ENCODE measurements at regions not wholly inside any gene's neighbourhood (a gene's known extent, or its start where the extent isn't known, plus 50 kb on each side); places are given as distances from the start of the nearest gene placed in this dataset.

- no peak overlapping the region for H3K9ac ChIP-seq
- no peak for TF ChIP-seq CTCF (conservative IDR thresholded peaks at IDR 0.05; ENCODE audit: low read depth, low read length)
- H3K4me2 ChIP-seq: no peak overlapping the region
- no peak overlapping the region for H3K27ac ChIP-seq
- H3K27me3 ChIP-seq (ENCODE audit: insufficient read depth, low read depth): no peaks in the 10 kb centered on the region
- H3K4me3 ChIP-seq (IDR thresholded peaks at IDR 0.05; ENCODE audit: insufficient read depth, low read depth, low read length): no peak overlapping the region
- no peaks in the 10 kb centered on the region for H3K4me1 ChIP-seq (ENCODE audit: low read depth, poor library complexity, severe bottlenecking)
- H3K79me2 ChIP-seq (ENCODE audit: insufficient read depth, low read depth): no peaks in the 10 kb centered on the region
- H3K36me3 ChIP-seq (ENCODE audit: insufficient read depth): no peaks in the 10 kb centered on the region
- H4K20me1 ChIP-seq (ENCODE audit: insufficient read depth): no peaks in the 10 kb centered on the region
- H2AFZ ChIP-seq (ENCODE audit: low read depth): no peak overlapping the region
Measured at GRCh38 chr6:103908898-103909297, 950.8 kb downstream of the HACE1 start.

GRCh38 chr6:103895136-103895535 lies 964.6 kb downstream of the HACE1 start:
- H3K79me2 ChIP-seq (ENCODE audit: insufficient read depth, low read depth): no peaks in the 10 kb centered on the region
- H3K27me3 ChIP-seq (ENCODE audit: insufficient read depth, low read depth): no peaks in the 10 kb centered on the region
- H3K4me1 ChIP-seq (ENCODE audit: low read depth, poor library complexity, severe bottlenecking): no peaks in the 10 kb centered on the region
- no peak overlapping the region for H3K4me3 ChIP-seq (IDR thresholded peaks at IDR 0.05; ENCODE audit: insufficient read depth, low read depth, low read length)
- H3K27ac ChIP-seq: no peak overlapping the region
- H3K36me3 ChIP-seq (ENCODE audit: insufficient read depth): no peaks in the 10 kb centered on the region
- no peak overlapping the region for H3K9ac ChIP-seq
- no peak overlapping the region for H2AFZ ChIP-seq (ENCODE audit: low read depth)
- no peak for TF ChIP-seq CTCF (conservative IDR thresholded peaks at IDR 0.05; ENCODE audit: low read depth, low read length)
- H3K4me2 ChIP-seq: no peak overlapping the region
- no peaks in the 10 kb centered on the region for H4K20me1 ChIP-seq (ENCODE audit: insufficient read depth)

GRCh38 chr6:103893141-103893581 lies 966.6 kb downstream of the HACE1 start:
- H3K9ac ChIP-seq: no peak overlapping the region
- H4K20me1 ChIP-seq (ENCODE audit: insufficient read depth): no peaks in the 10 kb centered on the region
- no peak overlapping the region for H2AFZ ChIP-seq (ENCODE audit: low read depth)
- H3K27me3 ChIP-seq (ENCODE audit: insufficient read depth, low read depth): no peaks in the 10 kb centered on the region
- H3K79me2 ChIP-seq (ENCODE audit: insufficient read depth, low read depth): no peaks in the 10 kb centered on the region
- TF ChIP-seq CTCF (conservative IDR thresholded peaks at IDR 0.05; ENCODE audit: low read depth, low read length): no peak
- H3K4me2 ChIP-seq: no peak overlapping the region
- H3K4me3 ChIP-seq (IDR thresholded peaks at IDR 0.05; ENCODE audit: insufficient read depth, low read depth, low read length): no peak overlapping the region
- H3K4me1 ChIP-seq (ENCODE audit: low read depth, poor library complexity, severe bottlenecking): no peaks in the 10 kb centered on the region
- no peak overlapping the region for H3K27ac ChIP-seq
- H3K36me3 ChIP-seq (ENCODE audit: insufficient read depth): no peaks in the 10 kb centered on the region

GRCh38 chr6:103886951-103887350 lies 972.8 kb downstream of the HACE1 start:
- Histone ChIP-seq H3K9ac (no peak overlapping the region), H3K27ac (no peak overlapping the region)
- TF ChIP-seq CTCF (conservative IDR thresholded peaks at IDR 0.05; ENCODE audit: low read depth, low read length): no peak

More at GRCh38 chr6:103886951-103887350, 972.8 kb downstream of the HACE1 start:
- no peaks in the 10 kb centered on the region for H4K20me1 ChIP-seq (ENCODE audit: insufficient read depth)
- H3K4me3 ChIP-seq (IDR thresholded peaks at IDR 0.05; ENCODE audit: insufficient read depth, low read depth, low read length): no peak overlapping the region
- no peaks in the 10 kb centered on the region for H3K4me1 ChIP-seq (ENCODE audit: low read depth, poor library complexity, severe bottlenecking)
- H3K27me3 ChIP-seq (ENCODE audit: insufficient read depth, low read depth): no peaks in the 10 kb centered on the region
- H3K4me2 ChIP-seq: no peak overlapping the region
- no peak overlapping the region for H2AFZ ChIP-seq (ENCODE audit: low read depth)
- no peaks in the 10 kb centered on the region for H3K79me2 ChIP-seq (ENCODE audit: insufficient read depth, low read depth)
- no peaks in the 10 kb centered on the region for H3K36me3 ChIP-seq (ENCODE audit: insufficient read depth)
